Astrocyte (in vitro differentiated cells and primary cell): ENCODE measurements at regions not wholly inside any gene's neighbourhood (a gene's known extent, or its start where the extent isn't known, plus 50 kb on each side); places are given as distances from the start of the nearest gene placed in this dataset.

ENCODE experiments used
- DNase-seq: peaks from one replicate; pipeline ENCODE4 v3.0.0-alpha.2; 2010; ENCODE audit warnings: low read depth
- FAIRE-seq: peaks from 2 replicates; lab custom pipeline; 2011; peaks lifted over from hg19 to GRCh38; lab: Jason Lieb, UNC
- H2AFZ ChIP-seq: 2 replicates; pipeline ENCODE4 v1.6.0; 2012; ENCODE audit warnings: low read depth, low read length, inconsistent platforms
- H3K27ac ChIP-seq: 2 replicates; pipeline ENCODE4 v1.5.1; 2011; ENCODE audit warnings: low read depth, low read length, inconsistent platforms
- H3K27me3 ChIP-seq: 2 replicates; pipeline ENCODE4 v1.6.0; 2011; ENCODE audit warnings: low read length, inconsistent platforms; ENCODE audit not compliant: insufficient read depth
- H3K36me3 ChIP-seq: 2 replicates; pipeline ENCODE4 v1.5.1; 2011; ENCODE audit warnings: low read length, inconsistent platforms; ENCODE audit not compliant: insufficient read depth
- H3K4me1 ChIP-seq: 2 replicates; pipeline ENCODE4 v1.5.1; 2011; ENCODE audit warnings: low read length, inconsistent platforms; ENCODE audit not compliant: insufficient read depth
- H3K4me2 ChIP-seq: 2 replicates; pipeline ENCODE4 v1.6.0; 2012; ENCODE audit warnings: low read length, inconsistent platforms
- H3K4me3 ChIP-seq: 2 replicates; pipeline ENCODE4 v1.5.1; 2011; ENCODE audit warnings: low read depth, mild to moderate bottlenecking, low read length, inconsistent platforms; ENCODE audit not compliant: insufficient read depth
- H3K79me2 ChIP-seq: 2 replicates; pipeline ENCODE4 v1.6.0; 2012; ENCODE audit warnings: mild to moderate bottlenecking, low read length, inconsistent platforms; ENCODE audit not compliant: insufficient read depth
- H3K9ac ChIP-seq: 2 replicates; pipeline ENCODE4 v1.6.0; 2012; ENCODE audit warnings: mild to moderate bottlenecking, low read length, inconsistent platforms
- H3K9me3 ChIP-seq: 2 replicates; pipeline ENCODE4 v1.5.1; 2012; ENCODE audit warnings: low read depth, mild to moderate bottlenecking, low read length, inconsistent platforms; ENCODE audit not compliant: insufficient read depth
- H4K20me1 ChIP-seq: 2 replicates; pipeline ENCODE4 v1.6.0; 2012; ENCODE audit warnings: low read length, inconsistent platforms; ENCODE audit not compliant: insufficient read depth
- H3K27ac Mint-ChIP-seq: one replicate; pipeline ENCODE4 v1.8.0; 2021; ENCODE audit warnings: mild to moderate bottlenecking, mixed read lengths; ENCODE audit not compliant: unreplicated experiment
- H3K27me3 Mint-ChIP-seq: one replicate; pipeline ENCODE4 v1.8.0; 2021; ENCODE audit warnings: low read depth, mixed read lengths; ENCODE audit not compliant: unreplicated experiment
- H3K36me3 Mint-ChIP-seq: one replicate; pipeline ENCODE4 v1.8.0; 2021; ENCODE audit warnings: low read depth, mixed read lengths; ENCODE audit not compliant: unreplicated experiment
- H3K4me1 Mint-ChIP-seq: one replicate; pipeline ENCODE4 v1.8.0; 2021; ENCODE audit warnings: low read depth, mixed read lengths; ENCODE audit not compliant: unreplicated experiment
- H3K4me3 Mint-ChIP-seq: one replicate; pipeline ENCODE4 v1.8.0; 2021; ENCODE audit warnings: mild to moderate bottlenecking, moderate library complexity, mixed read lengths; ENCODE audit not compliant: unreplicated experiment
- H3K9me3 Mint-ChIP-seq: one replicate; pipeline ENCODE4 v1.8.0; 2021; ENCODE audit warnings: mild to moderate bottlenecking, mixed read lengths; ENCODE audit not compliant: unreplicated experiment
- CTCF ChIP-seq: IDR thresholded peaks from 2 replicates; pipeline ENCODE4 v1.5.1; 2011; ENCODE audit warnings: low read depth, mild to moderate bottlenecking, inconsistent platforms, low read length, moderate library complexity; ENCODE audit not compliant: insufficient read depth
- EZH2 ChIP-seq: IDR thresholded peaks from 2 replicates; pipeline ENCODE4 v1.6.1; 2012; ENCODE audit warnings: mild to moderate bottlenecking, low read length, inconsistent platforms; ENCODE audit not compliant: insufficient read depth

GRCh38 chr5:68544091-68544647, 328.6 kb downstream of the PIK3R1 start:
- Histone ChIP-seq H4K20me1 (no peaks in the 10 kb centered on the region), H3K79me2 (no peaks in the 10 kb centered on the region), H3K4me1 (peaks cover 8% of the 10 kb centered on the region), H3K27ac (no peak overlapping the region), H3K36me3 (no peaks in the 10 kb centered on the region), H3K9me3 (no peaks in the 10 kb centered on the region), H3K27me3 (no peaks in the 10 kb centered on the region), H3K9ac (no peak overlapping the region), H2AFZ (no peak overlapping the region), H3K4me2 (no peak overlapping the region), H3K4me3 (no peak overlapping the region)
- peaks cover 39% of the 10 kb centered on the region for H3K4me1 Mint-ChIP-seq
- DNase-seq (no peak), FAIRE-seq (no peak)
- no peak overlapping the region for H3K4me3 Mint-ChIP-seq
- H3K9me3 Mint-ChIP-seq = peaks cover 2% of the 10 kb centered on the region
- no peaks in the 10 kb centered on the region for H3K27me3 Mint-ChIP-seq
- TF ChIP-seq EZH2 (no peak), CTCF (no peak)
- no peak overlapping the region for H3K27ac Mint-ChIP-seq
- H3K36me3 Mint-ChIP-seq = no peaks in the 10 kb centered on the region

- H3K27me3 Mint-ChIP-seq = no peaks in the 10 kb centered on the region
- TF ChIP-seq EZH2 (no peak), CTCF (no peak)
- Histone ChIP-seq H3K4me2 (no peak overlapping the region), H4K20me1 (no peaks in the 10 kb centered on the region), H3K4me1 (peaks cover 12% of the 10 kb centered on the region), H2AFZ (no peak overlapping the region), H3K9ac (no peak overlapping the region), H3K4me3 (no peak overlapping the region), H3K27ac (no peak overlapping the region), H3K27me3 (no peaks in the 10 kb centered on the region), H3K9me3 (no peaks in the 10 kb centered on the region), H3K36me3 (no peaks in the 10 kb centered on the region), H3K79me2 (no peaks in the 10 kb centered on the region)
- peaks cover 43% of the 10 kb centered on the region for H3K4me1 Mint-ChIP-seq
- H3K9me3 Mint-ChIP-seq = no peaks in the 10 kb centered on the region
- no peaks in the 10 kb centered on the region for H3K36me3 Mint-ChIP-seq
- peak overlapping the region; percentile 83 for H3K27ac Mint-ChIP-seq
- no peak overlapping the region for H3K4me3 Mint-ChIP-seq
- DNase-seq = no peak
- no peak for FAIRE-seq
Observed at GRCh38 chr5:68544648-68545552, 329.3 kb downstream of the PIK3R1 start.
